CMK (cell line): ENCODE measurements at regions not wholly inside any gene's neighbourhood (a gene's known extent, or its start where the extent isn't known, plus 50 kb on each side); places are given as distances from the start of the nearest gene placed in this dataset.
"Not testable (repeated sequence)": the region's sequence is repeated elsewhere in the genome, so short reads cannot be mapped to it uniquely, and the experiment has no call there.

ENCODE experiments used
- DNase-seq: peaks from one replicate; pipeline ENCODE4 v3.0.0-alpha.2; 2010; ENCODE audit warnings: low read depth

- not testable (repeated sequence) for DNase-seq
These were observed 73.8 kb upstream of the SAMD11 start for GRCh38 chr1:849873-850272.

- DNase-seq, result not testable (repeated sequence)
These were observed 73.4 kb upstream of the SAMD11 start for GRCh38 chr1:850318-850717.

- DNase-seq, result not testable (repeated sequence)
These were observed 72.3 kb upstream of the SAMD11 start for GRCh38 chr1:851398-851797.

- DNase-seq, result not testable (repeated sequence)
These were observed 71.9 kb upstream of the SAMD11 start for GRCh38 chr1:851841-852240.

- not testable (repeated sequence) for DNase-seq
These were observed 68.3 kb upstream of the SAMD11 start for GRCh38 chr1:855202-855981.

GRCh38 chr1:856541-857057 is 67.1 kb upstream of the SAMD11 start:
- DNase-seq, result not testable (repeated sequence)

- not testable (repeated sequence) for DNase-seq
These were observed 65.6 kb upstream of the SAMD11 start for GRCh38 chr1:857926-858648.

GRCh38 chr1:858649-859041 is 65.1 kb upstream of the SAMD11 start:
- DNase-seq, result not testable (repeated sequence)

GRCh38 chr1:860941-861340 is 62.8 kb upstream of the SAMD11 start:
- DNase-seq, result not testable (repeated sequence)

GRCh38 chr1:861714-862113 is 62.0 kb upstream of the SAMD11 start:
- DNase-seq, result no peak

GRCh38 chr1:862601-863000 is 61.1 kb upstream of the SAMD11 start:
- not testable (repeated sequence) for DNase-seq

- not testable (repeated sequence) for DNase-seq
These were observed 58.1 kb upstream of the SAMD11 start for GRCh38 chr1:865633-866032.

- DNase-seq, result no peak
These were observed 57.6 kb upstream of the SAMD11 start for GRCh38 chr1:866095-866494.

- DNase-seq, result not testable (repeated sequence)
These were observed 57.0 kb upstream of the SAMD11 start for GRCh38 chr1:866631-867299.

- DNase-seq, result not testable (repeated sequence)
These were observed 56.2 kb upstream of the SAMD11 start for GRCh38 chr1:867550-867949.

GRCh38 chr1:869499-870244 is 54.1 kb upstream of the SAMD11 start:
- peak; percentile 61 for DNase-seq
